Left lung (tissue), 4 donors: ENCODE measurements at regions not wholly inside any gene's neighbourhood (a gene's known extent, or its start where the extent isn't known, plus 50 kb on each side); places are given as distances from the start of the nearest gene placed in this dataset.

ENCODE experiments used
- ATAC-seq: fragments of 200-7000 bp; cut with Tn5 transposase; one replicate; pipeline ENCODE4 v1.9.1; 2020; ENCODE audit warnings: moderate library complexity
- DNase-seq, 4 donors: peaks; one replicate each; pipeline ENCODE4 v3.0.0-alpha.2; 2013 to 2020
- H3K27ac ChIP-seq, 2 donors: fragments of 200-600 bp; sonication (generic) in 1 of 2; one replicate each; pipeline versions ENCODE4 v1.5.0 to v1.8.0; 2020 to 2021
- H3K27me3 ChIP-seq, 2 donors: fragments of 200-600 bp; sonication (generic) in 1 of 2; one replicate each; pipeline versions ENCODE4 v1.5.0 to v1.8.0; 2020 to 2021
- H3K36me3 ChIP-seq, 2 donors: fragments of 200-600 bp; sonication (generic) in 1 of 2; one replicate each; pipeline versions ENCODE4 v1.5.0 to v1.8.0; 2020 to 2021
- H3K4me1 ChIP-seq, 2 donors: fragments of 200-600 bp; one replicate each; pipeline ENCODE4 v1.8.0; 2021
- H3K4me3 ChIP-seq, 2 donors: fragments of 200-600 bp; sonication (generic) in 1 of 2; one replicate each; pipeline versions ENCODE4 v1.5.0 to v1.8.0; 2020 to 2021; ENCODE audit warnings: mild to moderate bottlenecking in 1 of 2
- H3K9me3 ChIP-seq, 2 donors: fragments of 200-600 bp; sonication (generic) in 1 of 2; one replicate each; pipeline versions ENCODE4 v1.5.0 to v1.8.0; 2020 to 2021
- intact Hi-C, 2 donors: fragments of 100-400 bp; cut with DNase I; formaldehyde crosslinking; loops; one replicate each; pipeline versions ENCODE4 v1.11.2 to v1.14.2; 2022
- TF ChIP-seq, protein P1 (sequence below), 2 donors: fragments of 200-600 bp; sonication (generic) in 1 of 2; IDR thresholded peaks; one replicate each; pipeline versions ENCODE4 v1.5.0 to v1.8.0; 2021; ENCODE audit warnings: antibody characterized with exemption in 2 of 2
- donor health status: DM: no; HTN: yes; CAD: no.
- donor health status: DM: no; HTN: no; CAD: no.

GRCh38 chr4:38560768-38561558 is 103.0 kb upstream of the KLF3 start:
- peaks cover 7 to 22% of the 10 kb centered on the region in 2 donors for H3K4me1 ChIP-seq
- no peak overlapping the region for H3K4me3 ChIP-seq
- H3K9me3 ChIP-seq: no peaks in the 10 kb centered on the region
- intact Hi-C loops: no loop called here
- H3K36me3 ChIP-seq: no peaks in the 10 kb centered on the region
- DNase-seq (peak in 1 of 4 donors; percentile 19), ATAC-seq (no peak)
- no peaks in the 10 kb centered on the region for H3K27me3 ChIP-seq
- no peak overlapping the region for H3K27ac ChIP-seq
- TF ChIP-seq, protein P1, sequence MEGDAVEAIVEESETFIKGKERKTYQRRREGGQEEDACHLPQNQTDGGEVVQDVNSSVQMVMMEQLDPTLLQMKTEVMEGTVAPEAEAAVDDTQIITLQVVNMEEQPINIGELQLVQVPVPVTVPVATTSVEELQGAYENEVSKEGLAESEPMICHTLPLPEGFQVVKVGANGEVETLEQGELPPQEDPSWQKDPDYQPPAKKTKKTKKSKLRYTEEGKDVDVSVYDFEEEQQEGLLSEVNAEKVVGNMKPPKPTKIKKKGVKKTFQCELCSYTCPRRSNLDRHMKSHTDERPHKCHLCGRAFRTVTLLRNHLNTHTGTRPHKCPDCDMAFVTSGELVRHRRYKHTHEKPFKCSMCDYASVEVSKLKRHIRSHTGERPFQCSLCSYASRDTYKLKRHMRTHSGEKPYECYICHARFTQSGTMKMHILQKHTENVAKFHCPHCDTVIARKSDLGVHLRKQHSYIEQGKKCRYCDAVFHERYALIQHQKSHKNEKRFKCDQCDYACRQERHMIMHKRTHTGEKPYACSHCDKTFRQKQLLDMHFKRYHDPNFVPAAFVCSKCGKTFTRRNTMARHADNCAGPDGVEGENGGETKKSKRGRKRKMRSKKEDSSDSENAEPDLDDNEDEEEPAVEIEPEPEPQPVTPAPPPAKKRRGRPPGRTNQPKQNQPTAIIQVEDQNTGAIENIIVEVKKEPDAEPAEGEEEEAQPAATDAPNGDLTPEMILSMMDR (IDR thresholded peaks at IDR 0.05): no peak

DNA sequence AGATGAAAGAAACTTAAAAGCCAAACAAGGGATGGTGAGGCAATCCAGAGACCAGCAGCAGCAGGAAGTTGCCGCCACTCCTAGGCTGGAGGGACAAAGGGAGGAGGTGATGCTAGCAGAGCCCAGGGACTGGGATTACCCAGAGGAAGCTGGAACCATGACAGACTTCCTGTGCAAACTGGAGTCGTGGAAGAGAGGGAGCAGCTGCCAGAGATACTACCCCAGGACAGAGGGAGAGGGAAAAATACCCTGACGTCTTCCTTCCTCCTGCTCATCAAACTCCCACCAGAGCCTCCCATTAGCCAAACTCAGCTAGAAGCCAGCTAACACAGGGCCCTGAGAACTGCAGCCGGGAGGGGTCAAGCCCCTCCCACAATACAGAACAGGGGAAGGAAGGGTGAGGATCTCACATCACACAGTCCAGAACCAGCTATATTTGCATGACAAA is 101.2 kb upstream of the KLF3 start:
- ATAC-seq: peak; percentile 58
- H3K27ac ChIP-seq: peak overlapping the region in 1 of 2 donors; percentile 71
- no peaks in the 10 kb centered on the region for H3K9me3 ChIP-seq
- H3K27me3 ChIP-seq: no peaks in the 10 kb centered on the region
- H3K4me1 ChIP-seq: peaks cover 7 to 22% of the 10 kb centered on the region in 2 donors
- intact Hi-C loops: no loop called here
- no peak overlapping the region for H3K4me3 ChIP-seq
- DNase-seq: peak in 2 of 4 donors; percentile 45 to 67
- no peaks in the 10 kb centered on the region for H3K36me3 ChIP-seq
- TF ChIP-seq, protein P1 (IDR thresholded peaks at IDR 0.05): no peak

GRCh38 chr4:38563707-38564495 is 100.1 kb upstream of the KLF3 start:
- no peak overlapping the region for H3K4me3 ChIP-seq
- peak in 1 of 4 donors; percentile 52 for DNase-seq
- intact Hi-C loops: no loop called here
- ATAC-seq: no peak
- no peaks in the 10 kb centered on the region for H3K9me3 ChIP-seq
- TF ChIP-seq, protein P1 (IDR thresholded peaks at IDR 0.05): no peak
- H3K4me1 ChIP-seq: peaks cover 7 to 22% of the 10 kb centered on the region in 2 donors
- no peaks in the 10 kb centered on the region for H3K36me3 ChIP-seq
- H3K27me3 ChIP-seq: no peaks in the 10 kb centered on the region
- peak overlapping the region in 1 of 2 donors; percentile 31 for H3K27ac ChIP-seq

DNA sequence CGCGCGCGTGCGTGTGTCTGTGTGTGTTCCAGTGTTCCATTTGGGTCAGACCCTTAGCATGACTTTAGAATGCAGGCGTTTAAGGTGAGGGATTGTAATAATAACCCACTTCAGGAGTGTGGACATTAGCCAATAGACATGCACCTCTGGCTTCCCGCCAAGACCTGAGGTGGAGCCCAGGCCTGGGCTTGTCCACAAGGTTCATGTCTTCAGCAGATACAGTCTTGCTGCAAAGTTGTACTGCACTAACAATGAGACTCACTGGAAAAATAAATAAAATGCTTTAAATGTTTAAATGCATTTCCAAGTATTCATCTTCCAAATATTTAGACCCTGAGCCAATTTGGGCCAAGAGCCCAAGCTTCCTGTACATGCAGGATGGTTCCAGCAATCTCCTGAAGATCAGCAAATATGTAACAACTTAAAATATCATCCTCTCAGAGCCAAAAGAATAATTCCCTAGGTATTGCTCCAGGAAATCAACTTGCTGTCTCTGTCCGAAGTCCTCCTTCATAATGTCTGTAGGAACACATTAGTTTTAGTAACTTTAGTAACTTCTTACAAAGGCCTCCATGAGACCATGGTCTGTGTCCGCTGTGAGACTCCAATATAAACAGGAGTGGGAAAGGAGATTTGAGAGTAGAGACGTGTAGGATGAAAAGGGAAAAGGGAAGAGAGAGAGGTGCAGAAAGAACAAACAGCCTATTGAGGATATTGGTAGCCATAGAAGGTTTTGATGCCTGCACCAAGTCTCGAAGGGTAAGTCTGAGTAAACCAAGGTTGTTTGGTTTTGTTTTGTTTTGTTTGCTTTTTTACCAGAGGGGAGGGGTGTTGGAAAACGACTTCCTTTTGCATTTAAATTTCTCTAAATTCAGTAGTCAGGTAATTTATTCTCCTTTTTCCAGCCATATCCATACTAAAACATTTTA is 98.5 kb upstream of the KLF3 start:
- Histone ChIP-seq H3K27me3 (no peaks in the 10 kb centered on the region), H3K4me3 (no peak overlapping the region), H3K4me1 (peaks cover 7 to 22% of the 10 kb centered on the region in 2 donors), H3K27ac (no peak overlapping the region), H3K36me3 (no peaks in the 10 kb centered on the region), H3K9me3 (no peaks in the 10 kb centered on the region)
- intact Hi-C loops: no loop called here
- DNase-seq (peak in 1 of 4 donors; percentile 20), ATAC-seq (peak; percentile 38)
- TF ChIP-seq, protein P1 (IDR thresholded peaks at IDR 0.05): no peak
